ENCODE measurements at regions not wholly inside any gene's neighbourhood (a gene's known extent, or its start where the extent isn't known, plus 50 kb on each side); places are given as distances from the start of the nearest gene placed in this dataset.

GRCh38 chr10:4696186-4696585 lies 129.8 kb upstream of the AKR1E2 start:
- H3K4me2 ChIP-seq (ENCODE audit: low read depth, low read length, poor library complexity, severe bottlenecking), result no peak overlapping the region

GRCh38 chr10:4693967-4694366 lies 132.0 kb upstream of the AKR1E2 start:
- no peaks in the 10 kb centered on the region for H3K9me3 ChIP-seq (ENCODE audit: insufficient read depth, low read length)
- no peaks in the 10 kb centered on the region for H3K36me3 ChIP-seq (ENCODE audit: low read length)
- no peak for TF ChIP-seq EZH2phosphoT487 (conservative IDR thresholded peaks at IDR 0.05; ENCODE audit: low read length)
- TF ChIP-seq CTCF (IDR thresholded peaks at IDR 0.05; ENCODE audit: insufficient read depth, low read length, poor library complexity, severe bottlenecking), result no peak
- H3K9ac ChIP-seq (ENCODE audit: low read length), result no peak overlapping the region
- no peaks in the 10 kb centered on the region for H3K79me2 ChIP-seq (ENCODE audit: insufficient read depth, low read length)
- H3F3A ChIP-seq (ENCODE audit: insufficient read depth), result no peaks in the 10 kb centered on the region
- no peaks in the 10 kb centered on the region for H3K27me3 ChIP-seq (ENCODE audit: low read length)
- H2AFZ ChIP-seq (ENCODE audit: low read depth, low read length, severe bottlenecking), result no peak overlapping the region
- no peaks in the 10 kb centered on the region for H4K20me1 ChIP-seq (ENCODE audit: low read depth, low read length)
- no peak overlapping the region for H3K4me3 ChIP-seq (ENCODE audit: insufficient read depth, low read length, poor library complexity, severe bottlenecking)
- no peaks in the 10 kb centered on the region for H3K9me2 ChIP-seq (replicated peaks; ENCODE audit: insufficient read depth, low read length)
- no peak overlapping the region for H3K4me2 ChIP-seq (ENCODE audit: low read depth, low read length, poor library complexity, severe bottlenecking)
- H3K27ac ChIP-seq (ENCODE audit: low read depth, low read length), result no peak overlapping the region

More at GRCh38 chr10:4696186-4696585, 129.8 kb upstream of the AKR1E2 start:
- Histone ChIP-seq H3F3A (ENCODE audit: insufficient read depth) (no peaks in the 10 kb centered on the region), H3K79me2 (ENCODE audit: insufficient read depth, low read length) (no peaks in the 10 kb centered on the region), H3K27me3 (ENCODE audit: low read length) (no peaks in the 10 kb centered on the region), H4K20me1 (ENCODE audit: low read depth, low read length) (no peaks in the 10 kb centered on the region), H3K4me3 (ENCODE audit: insufficient read depth, low read length, poor library complexity, severe bottlenecking) (no peak overlapping the region), H3K9ac (ENCODE audit: low read length) (no peak overlapping the region), H3K9me2 (replicated peaks; ENCODE audit: insufficient read depth, low read length) (no peaks in the 10 kb centered on the region), H3K36me3 (ENCODE audit: low read length) (no peaks in the 10 kb centered on the region), H3K9me3 (ENCODE audit: insufficient read depth, low read length) (no peaks in the 10 kb centered on the region), H3K27ac (ENCODE audit: low read depth, low read length) (no peak overlapping the region), H2AFZ (ENCODE audit: low read depth, low read length, severe bottlenecking) (no peak overlapping the region)
- no peak for TF ChIP-seq EZH2phosphoT487 (conservative IDR thresholded peaks at IDR 0.05; ENCODE audit: low read length)
- TF ChIP-seq CTCF (IDR thresholded peaks at IDR 0.05; ENCODE audit: insufficient read depth, low read length, poor library complexity, severe bottlenecking), result no peak

- no peaks in the 10 kb centered on the region for H4K20me1 ChIP-seq (ENCODE audit: low read depth, low read length)
- H3F3A ChIP-seq (ENCODE audit: insufficient read depth), result no peaks in the 10 kb centered on the region
- H3K4me3 ChIP-seq (ENCODE audit: insufficient read depth, low read length, poor library complexity, severe bottlenecking), result no peak overlapping the region
- no peak overlapping the region for H3K27ac ChIP-seq (ENCODE audit: low read depth, low read length)
- H3K4me2 ChIP-seq (ENCODE audit: low read depth, low read length, poor library complexity, severe bottlenecking), result no peak overlapping the region
- H3K9me2 ChIP-seq (replicated peaks; ENCODE audit: insufficient read depth, low read length), result no peaks in the 10 kb centered on the region
- TF ChIP-seq EZH2phosphoT487 (conservative IDR thresholded peaks at IDR 0.05; ENCODE audit: low read length), result no peak
- no peak for TF ChIP-seq CTCF (IDR thresholded peaks at IDR 0.05; ENCODE audit: insufficient read depth, low read length, poor library complexity, severe bottlenecking)
- H3K27me3 ChIP-seq (ENCODE audit: low read length), result no peaks in the 10 kb centered on the region
- H3K9ac ChIP-seq (ENCODE audit: low read length), result no peak overlapping the region
- H3K9me3 ChIP-seq (ENCODE audit: insufficient read depth, low read length), result no peaks in the 10 kb centered on the region
- H2AFZ ChIP-seq (ENCODE audit: low read depth, low read length, severe bottlenecking), result no peak overlapping the region
- no peaks in the 10 kb centered on the region for H3K36me3 ChIP-seq (ENCODE audit: low read length)
- no peaks in the 10 kb centered on the region for H3K79me2 ChIP-seq (ENCODE audit: insufficient read depth, low read length)
Observed at GRCh38 chr10:4692206-4692605, 133.8 kb upstream of the AKR1E2 start.
